NCI-H2029 (cell line): ENCODE measurements at regions not wholly inside any gene's neighbourhood (a gene's known extent, or its start where the extent isn't known, plus 50 kb on each side); places are given as distances from the start of the nearest gene placed in this dataset.
"Not testable (repeated sequence)": the region's sequence is repeated elsewhere in the genome, so short reads cannot be mapped to it uniquely, and the experiment has no call there.

Experiments used
- DNase-seq: peaks from one replicate; lab custom pipeline; 2025; lab: John Stamatoyannopoulos, UW

- DNase-seq = no peak
These were observed 252.9 kb upstream of the CBLB start for GRCh38 chr3:106121491-106122289.

DNA sequence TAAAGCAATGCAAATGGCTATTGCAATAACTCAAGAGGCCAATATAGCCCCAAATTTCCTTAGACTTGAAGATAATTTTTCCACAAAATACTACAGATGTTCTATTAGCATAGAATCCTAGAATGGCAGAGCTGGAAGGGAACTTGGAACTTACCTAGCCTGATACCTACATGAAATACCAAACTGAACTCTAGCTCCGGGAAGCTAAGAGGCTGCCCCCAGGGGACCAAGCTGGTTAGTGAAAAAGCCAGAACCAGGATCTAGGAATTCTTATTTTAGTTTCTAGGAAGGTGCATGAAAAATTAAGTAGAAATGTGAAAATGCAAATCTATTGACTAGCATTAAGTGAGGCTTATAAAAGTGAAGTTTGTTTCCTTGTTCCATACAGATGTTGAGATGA is 256.0 kb upstream of the CBLB start:
- DNase-seq = no peak

DNA sequence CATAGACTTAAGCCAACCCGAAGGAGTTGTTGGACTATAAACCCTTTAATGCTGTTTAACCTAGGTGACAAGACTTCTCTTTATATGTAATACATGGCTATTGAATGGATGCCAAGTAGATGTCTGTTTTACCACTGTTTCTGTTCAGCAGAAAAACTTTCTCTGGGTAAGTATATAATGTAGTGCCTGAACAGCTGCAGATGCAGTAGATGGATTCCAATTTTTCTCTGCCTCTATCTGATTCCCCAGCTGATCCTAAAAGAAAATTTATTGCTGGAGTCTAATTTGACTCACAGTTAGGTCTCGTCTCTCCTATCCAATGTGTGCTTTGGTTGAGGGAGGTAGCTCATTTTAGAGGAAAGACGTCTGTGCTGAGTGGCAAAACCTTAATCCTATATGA is 256.5 kb upstream of the CBLB start:
- no peak for DNase-seq

DNA sequence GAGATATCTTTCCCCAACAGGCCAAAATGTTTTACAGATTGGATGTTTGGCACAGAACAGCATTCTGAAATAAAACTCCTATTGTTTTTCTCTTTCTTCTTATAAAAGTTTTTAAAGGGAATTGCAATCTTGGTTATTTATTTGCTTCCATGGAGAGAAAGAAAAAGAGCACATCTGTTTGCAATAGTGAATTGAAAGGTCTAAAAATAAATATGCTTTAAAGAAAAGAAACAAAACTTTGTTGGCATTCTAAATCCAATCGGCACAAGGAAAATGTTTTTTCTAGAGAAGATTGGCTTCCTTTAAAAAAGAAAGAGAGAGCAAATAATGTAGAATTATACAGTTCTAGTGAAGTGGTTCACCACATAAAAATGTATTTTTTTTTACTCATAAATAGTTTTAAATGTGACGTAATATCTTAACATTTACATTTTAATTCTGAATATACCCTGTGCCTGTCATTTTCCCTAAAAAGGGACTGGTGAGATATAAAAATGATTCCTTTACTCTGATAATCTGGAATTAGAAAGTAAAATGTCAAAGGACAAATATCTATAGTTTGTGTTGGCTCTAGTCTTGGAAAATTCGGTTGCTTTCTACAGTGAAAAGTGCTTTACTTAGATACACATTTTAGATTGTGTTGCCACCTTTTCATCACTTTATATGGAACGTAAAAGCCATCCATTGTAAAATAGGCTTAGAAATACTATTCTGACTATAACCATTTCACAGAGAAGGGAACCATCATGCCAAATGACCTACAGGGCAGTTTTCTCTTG is 257.4 kb upstream of the CBLB start:
- DNase-seq = no peak

GRCh38 chr3:106126846-106127235 is 258.0 kb upstream of the CBLB start:
- DNase-seq = no peak

DNA sequence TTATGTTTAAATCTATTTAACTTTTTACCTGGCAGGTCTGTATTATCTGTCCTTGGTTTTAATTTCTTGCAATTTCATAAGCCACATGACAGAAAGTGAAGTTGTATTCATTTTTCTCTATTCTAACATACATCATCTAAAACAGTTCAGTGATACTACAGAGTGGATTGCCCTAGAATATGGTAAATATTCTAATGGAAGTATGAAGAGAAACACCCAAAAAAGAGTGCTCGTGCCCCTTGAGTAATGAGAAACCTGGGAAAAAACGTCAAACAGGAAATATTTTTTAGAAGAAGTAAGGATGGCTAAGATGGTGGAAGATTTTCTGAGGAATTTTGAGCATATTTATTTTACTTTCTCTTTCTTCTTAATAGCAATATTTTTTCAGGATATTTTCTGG is 261.1 kb upstream of the CBLB start:
- no peak for DNase-seq

DNA sequence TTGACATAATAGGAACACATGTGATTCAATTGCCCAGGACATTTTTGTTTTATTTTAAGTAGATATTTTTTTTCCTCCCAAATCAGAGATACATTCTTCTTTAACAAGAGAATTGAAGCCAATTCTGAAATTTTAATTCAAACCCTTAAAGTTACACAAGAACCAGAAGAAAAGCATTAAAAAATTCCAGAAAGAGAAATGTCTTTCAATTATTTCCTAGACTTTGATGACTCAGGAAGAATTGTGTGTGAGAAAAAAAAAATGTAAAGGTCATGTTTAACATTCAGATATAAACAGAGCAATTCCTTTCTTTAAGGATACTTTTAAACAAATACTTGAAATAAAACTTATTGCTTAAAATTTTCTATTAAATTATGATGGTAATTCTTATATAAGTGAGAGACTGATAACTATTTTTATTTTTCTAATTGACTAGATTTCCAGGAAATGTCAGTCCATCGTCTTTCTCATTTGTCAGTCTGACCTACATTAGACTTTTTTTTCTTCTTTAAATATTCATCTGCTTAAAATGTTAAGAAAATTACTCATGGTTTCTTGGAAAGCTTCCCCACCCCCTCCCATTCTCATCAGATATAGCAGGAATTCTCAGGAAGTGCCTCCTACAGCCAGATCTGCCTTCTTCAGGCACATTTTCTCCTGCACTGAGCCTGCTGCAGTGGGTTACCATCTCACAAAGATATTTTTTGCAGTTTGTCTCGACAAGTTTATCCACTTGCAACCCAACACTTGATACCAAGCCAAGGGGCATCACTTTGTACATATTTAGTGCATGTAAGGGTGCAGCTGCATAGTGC is 261.8 kb upstream of the CBLB start:
- DNase-seq = no peak

GRCh38 chr3:106135451-106136160 is 266.8 kb upstream of the CBLB start:
- DNase-seq = no peak

- no peak for DNase-seq
These were observed 271.0 kb upstream of the CBLB start for GRCh38 chr3:106139826-106140225.

GRCh38 chr3:106140431-106140830 is 271.6 kb upstream of the CBLB start:
- DNase-seq = no peak

GRCh38 chr3:106144030-106144429 is 275.2 kb upstream of the CBLB start:
- no peak for DNase-seq

- not testable (repeated sequence) for DNase-seq
These were observed 279.7 kb upstream of the CBLB start for GRCh38 chr3:106148440-106149082.

GRCh38 chr3:106157411-106157810 is 288.6 kb upstream of the CBLB start:
- no peak for DNase-seq

GRCh38 chr3:106160396-106160795 is 291.6 kb upstream of the CBLB start:
- no peak for DNase-seq

GRCh38 chr3:106161246-106161645 is 292.4 kb upstream of the CBLB start:
- DNase-seq = peak; percentile 45

DNA sequence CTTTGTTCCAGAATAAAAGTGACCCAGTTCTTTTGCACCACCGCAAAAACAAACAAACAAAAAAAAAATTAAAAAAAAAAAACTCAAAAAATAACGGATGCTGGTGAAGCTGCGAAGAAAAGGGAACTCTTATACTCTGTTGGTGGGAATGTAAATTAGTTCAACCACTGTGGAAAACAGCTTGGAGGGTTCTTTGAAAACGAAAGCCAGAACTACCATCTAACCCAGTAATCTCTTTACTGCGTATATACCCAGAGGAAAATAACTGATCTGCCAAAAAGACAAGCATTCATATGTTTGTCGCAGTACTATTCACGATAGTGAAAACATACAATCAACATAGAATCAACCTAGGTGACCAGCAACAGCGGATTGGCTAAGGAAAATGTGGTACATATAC is 298.9 kb upstream of the CBLB start:
- no peak for DNase-seq

GRCh38 chr3:106168962-106169750 is 300.3 kb upstream of the CBLB start:
- peak; percentile 25 for DNase-seq

- DNase-seq = no peak
These were observed 301.8 kb upstream of the CBLB start for GRCh38 chr3:106170636-106171035.

DNA sequence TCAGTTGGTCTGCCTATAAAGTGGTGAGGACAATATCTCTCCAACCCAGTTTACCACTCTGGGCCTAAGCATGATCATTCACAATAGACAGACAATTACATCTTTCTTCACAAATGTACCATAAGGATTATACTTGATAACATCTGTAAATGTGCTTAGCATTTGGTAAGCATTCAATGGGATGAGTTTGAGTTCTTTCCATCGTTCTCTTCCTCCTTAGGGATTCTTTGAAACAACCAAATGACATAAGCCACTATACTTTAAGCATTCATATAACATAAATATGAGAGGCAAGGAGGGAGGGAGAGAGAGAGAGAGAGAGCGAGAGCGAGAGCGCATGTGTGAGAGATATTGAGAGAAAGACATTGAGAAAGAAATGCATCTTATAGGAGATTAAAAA is 303.3 kb upstream of the CBLB start:
- DNase-seq = no peak

DNA sequence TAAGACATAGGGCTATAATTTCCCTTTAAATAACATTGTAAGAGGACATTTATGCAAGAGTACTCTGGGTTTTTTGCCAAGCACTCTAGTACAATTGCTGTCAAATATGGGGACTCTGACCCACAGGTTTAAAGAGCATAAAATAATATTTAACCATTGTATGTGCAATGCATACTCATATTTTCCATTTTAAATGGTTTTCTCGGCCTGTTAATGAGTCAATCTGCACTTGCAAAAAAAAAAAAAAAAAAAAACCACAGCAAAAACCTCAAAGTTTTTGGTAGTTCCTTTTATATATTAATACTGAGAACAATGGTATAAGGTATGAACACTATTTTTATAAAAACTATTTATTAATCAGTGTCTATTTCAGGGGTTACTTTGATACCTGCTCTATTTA is 304.0 kb upstream of the CBLB start:
- DNase-seq = no peak

DNA sequence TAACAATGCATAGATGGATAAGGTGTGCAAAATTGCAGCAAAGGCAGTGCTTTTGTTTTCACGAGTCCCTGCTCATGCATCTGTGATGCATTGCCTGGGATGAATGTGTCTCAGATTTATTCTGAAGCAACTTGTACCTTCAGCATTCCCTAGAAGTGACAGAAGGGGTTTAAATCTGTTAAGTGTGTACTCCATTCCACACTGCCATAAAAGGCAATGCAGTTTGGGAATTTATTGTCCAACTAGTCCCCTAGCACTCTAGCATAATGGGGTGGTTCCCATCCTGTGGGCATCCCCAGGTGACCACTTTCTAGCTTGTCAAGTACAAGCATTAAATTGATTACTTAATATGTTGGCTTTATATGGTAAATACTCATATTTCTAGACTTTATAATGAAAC is 306.5 kb upstream of the CBLB start:
- no peak for DNase-seq
